ENCODE measurements at regions not wholly inside any gene's neighbourhood (a gene's known extent, or its start where the extent isn't known, plus 50 kb on each side); places are given as distances from the start of the nearest gene placed in this dataset.
"Not testable (repeated sequence)": the region's sequence is repeated elsewhere in the genome, so short reads cannot be mapped to it uniquely, and the experiment has no call there.

DNA sequence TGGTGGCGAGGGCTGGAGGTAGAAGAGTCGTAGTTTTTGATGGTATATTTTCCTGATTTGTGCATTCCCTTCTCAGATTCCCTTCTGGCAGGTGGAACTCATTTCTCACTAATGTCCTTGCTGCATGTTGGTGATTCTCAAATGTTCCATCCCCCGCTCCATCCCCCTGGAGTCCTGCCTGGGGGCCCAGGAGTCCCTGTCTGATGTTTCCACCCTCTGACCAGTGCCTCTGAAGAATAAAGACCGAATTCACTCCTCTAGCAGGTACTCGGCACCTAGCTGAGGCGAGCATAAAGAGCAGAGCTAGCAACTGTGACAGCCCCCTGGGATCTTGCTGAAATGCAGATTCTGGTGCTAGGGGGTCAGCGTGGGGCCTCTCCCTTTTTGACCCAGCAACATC is 301.8 kb downstream of the BCL2L11 start:
- not testable (repeated sequence) for TF ChIP-seq POLR2AphosphoS5 (IDR thresholded peaks at IDR 0.05; ENCODE audit: low read depth, low read length); TAF1 (IDR thresholded peaks at IDR 0.05; ENCODE audit: low read depth, low read length); PAX5 (IDR thresholded peaks at IDR 0.05; ENCODE audit: insufficient read depth, low read length, severe bottlenecking)

All from GM12891 (cell line).